Ascending aorta (tissue), 2 donors: ENCODE measurements at regions not wholly inside any gene's neighbourhood (a gene's known extent, or its start where the extent isn't known, plus 50 kb on each side); places are given as distances from the start of the nearest gene placed in this dataset.
"Not testable (repeated sequence)": the region's sequence is repeated elsewhere in the genome, so short reads cannot be mapped to it uniquely, and the experiment has no call there.

Source experiments
- DNase-seq, 2 donors: peaks; one replicate each; pipeline ENCODE4 v3.0.0-alpha.2; 2019; ENCODE audit warnings: low spot score in 2 of 2
- H3K27ac ChIP-seq, 2 donors: fragments of 200-600 bp; sonication (generic); one replicate each; pipeline ENCODE4 v1.5.1; 2016 to 2017; ENCODE audit warnings: mild to moderate bottlenecking in 1 of 2
- H3K27me3 ChIP-seq: fragments of 200-600 bp; sonication (generic); one replicate; pipeline ENCODE4 v1.5.1; 2017
- H3K36me3 ChIP-seq, 2 donors: fragments of 200-600 bp; sonication (generic); one replicate each; pipeline ENCODE4 v1.5.1; 2016
- H3K4me1 ChIP-seq, 2 donors: fragments of 200-600 bp; sonication (generic); one replicate each; pipeline ENCODE4 v1.5.1; 2016 to 2017; ENCODE audit warnings: mild to moderate bottlenecking in 1 of 2
- H3K4me3 ChIP-seq, 2 donors: fragments of 200-600 bp; sonication (generic); one replicate each; pipeline ENCODE4 v1.5.1; 2016 to 2017; ENCODE audit warnings: mild to moderate bottlenecking in 1 of 2
- H3K9me3 ChIP-seq, 2 donors: fragments of 200-600 bp; sonication (generic); one replicate each; pipeline ENCODE4 v1.5.1; 2016
- CTCF ChIP-seq, 3 experiments: fragments of 200-600 bp in 2 of 3; fragments of 450-650 bp in 1 of 3; sonication (generic) in 2 of 3; IDR thresholded peaks; one replicate each; pipeline ENCODE4 v1.5.1; 2016 to 2019; ENCODE audit warnings: antibody characterized with exemption in 3 of 3, mild to moderate bottlenecking in 1 of 3, moderate library complexity in 1 of 3
- intact Hi-C: fragments of 100-400 bp; cut with DNase I; formaldehyde crosslinking; loops from one replicate; pipeline ENCODE4 v1.15.1; 2023

DNA sequence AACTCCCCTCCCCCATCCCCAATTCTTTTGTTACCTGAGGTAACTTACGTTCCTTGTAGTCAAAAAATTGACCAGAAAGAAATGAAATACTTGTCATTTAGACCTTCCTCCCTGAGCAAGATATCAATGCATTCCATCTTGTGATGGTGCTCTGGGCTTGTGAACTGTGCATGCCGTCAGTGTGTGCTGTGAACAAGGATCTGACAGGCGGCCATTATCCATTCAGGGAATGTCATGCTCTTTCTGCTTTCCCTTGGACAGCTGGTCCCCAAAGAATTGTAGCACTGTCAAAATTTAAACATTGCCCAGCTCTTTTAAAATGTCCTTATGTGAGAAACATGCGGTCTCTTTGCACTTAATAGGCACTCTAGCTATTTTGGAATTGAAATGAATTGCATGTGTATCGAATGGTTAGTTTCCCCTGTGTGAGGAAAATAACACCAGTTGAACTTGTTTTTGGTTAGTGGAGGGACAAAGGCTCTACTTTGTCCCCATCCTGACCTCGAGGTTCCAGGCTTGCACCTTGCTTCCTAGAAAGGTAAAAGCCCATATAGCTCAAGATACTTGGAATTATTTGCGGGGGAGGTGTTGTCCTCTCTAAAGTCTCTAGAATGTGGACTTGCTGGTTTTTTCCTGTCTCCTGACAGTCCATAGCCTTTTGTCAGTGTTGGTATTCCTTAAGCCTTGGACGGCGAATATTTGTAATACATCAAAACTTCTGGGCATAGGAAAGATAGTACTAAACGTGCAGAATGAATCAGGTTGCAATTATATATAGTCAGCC, 350.9 kb downstream of the NUP35 start:
- no peak overlapping the region for H3K4me3 ChIP-seq
- DNase-seq = no peak
- H3K9me3 ChIP-seq = no peaks in the 10 kb centered on the region
- no peaks in the 10 kb centered on the region for H3K4me1 ChIP-seq
- intact Hi-C loops = no loop called here
- no peak for TF ChIP-seq CTCF (IDR thresholded peaks at IDR 0.05)
- no peaks in the 10 kb centered on the region for H3K36me3 ChIP-seq
- H3K27me3 ChIP-seq = no peaks in the 10 kb centered on the region
- no peak overlapping the region for H3K27ac ChIP-seq

- Histone ChIP-seq H3K27me3 (no peaks in the 10 kb centered on the region), H3K4me1 (no peaks in the 10 kb centered on the region), H3K27ac (no peak overlapping the region), H3K36me3 (no peaks in the 10 kb centered on the region), H3K9me3 (no peaks in the 10 kb centered on the region), H3K4me3 (no peak overlapping the region)
- intact Hi-C loops = no loop called here
- DNase-seq = no peak
- no peak for TF ChIP-seq CTCF (IDR thresholded peaks at IDR 0.05)
Measured at GRCh38 chr2:183476490-183476889, 352.2 kb downstream of the NUP35 start.

- Histone ChIP-seq H3K4me3 (no peak overlapping the region), H3K4me1 (no peaks in the 10 kb centered on the region), H3K9me3 (no peaks in the 10 kb centered on the region), H3K27me3 (no peaks in the 10 kb centered on the region), H3K36me3 (no peaks in the 10 kb centered on the region), H3K27ac (no peak overlapping the region)
- no peak for TF ChIP-seq CTCF (IDR thresholded peaks at IDR 0.05)
- DNase-seq = no peak
- intact Hi-C loops = no loop called here
Measured at GRCh38 chr2:183477296-183477695, 353.1 kb downstream of the NUP35 start.

- H3K36me3 ChIP-seq, intact Hi-C loops, H3K27me3 ChIP-seq, DNase-seq, H3K4me1 ChIP-seq, H3K9me3 ChIP-seq, H3K27ac ChIP-seq, H3K4me3 ChIP-seq: not testable (repeated sequence)
Measured at GRCh38 chr2:183478941-183479595, 354.8 kb downstream of the NUP35 start.

DNA sequence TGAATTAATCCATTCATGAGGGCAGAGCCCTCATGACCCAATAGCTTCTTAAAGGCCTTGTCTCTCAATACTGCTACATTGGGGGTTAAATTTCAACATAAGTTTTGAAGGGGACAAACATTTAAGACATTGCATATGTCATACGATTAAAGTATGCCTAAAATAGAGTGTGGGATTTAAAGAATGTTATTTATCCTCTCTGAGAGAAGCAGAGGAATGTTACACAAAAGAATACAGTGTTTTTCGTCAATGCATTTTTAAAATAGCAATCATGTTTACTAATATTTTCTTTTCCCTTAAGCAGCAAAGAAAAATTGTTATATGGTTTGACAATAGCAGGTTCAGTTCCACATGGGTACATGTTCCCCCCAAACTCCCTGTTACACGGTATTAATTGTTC, 363.1 kb downstream of the NUP35 start:
- Histone ChIP-seq H3K27me3 (no peaks in the 10 kb centered on the region), H3K4me1 (no peaks in the 10 kb centered on the region), H3K9me3 (no peaks in the 10 kb centered on the region), H3K27ac (no peak overlapping the region), H3K4me3 (no peak overlapping the region), H3K36me3 (no peaks in the 10 kb centered on the region)
- no peak for TF ChIP-seq CTCF (IDR thresholded peaks at IDR 0.05)
- intact Hi-C loops = no loop called here
- no peak for DNase-seq

DNA sequence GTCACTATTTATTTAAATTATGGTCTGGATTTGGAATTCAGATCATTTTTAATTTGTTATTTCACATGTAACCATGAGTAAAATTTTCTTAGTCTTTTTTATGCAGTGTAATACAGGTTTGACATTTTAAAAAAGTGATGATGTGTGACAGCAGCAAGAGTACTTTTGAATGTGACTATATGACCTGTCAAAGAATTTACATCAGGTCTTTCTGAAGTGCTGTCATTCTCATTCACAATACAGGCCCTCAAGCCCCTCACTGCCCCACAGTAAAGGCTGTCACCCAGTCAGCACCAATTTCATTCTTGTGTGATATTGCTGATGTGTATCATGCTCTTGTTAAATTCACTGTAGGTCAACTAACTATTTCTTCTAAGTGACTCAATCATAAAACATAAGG, 364.2 kb downstream of the NUP35 start:
- no peaks in the 10 kb centered on the region for H3K4me1 ChIP-seq
- no peaks in the 10 kb centered on the region for H3K27me3 ChIP-seq
- no peak for TF ChIP-seq CTCF (IDR thresholded peaks at IDR 0.05)
- H3K4me3 ChIP-seq = no peak overlapping the region
- H3K9me3 ChIP-seq = no peaks in the 10 kb centered on the region
- DNase-seq = no peak
- no peak overlapping the region for H3K27ac ChIP-seq
- no peaks in the 10 kb centered on the region for H3K36me3 ChIP-seq
- intact Hi-C loops = no loop called here
